GM12892 (cell line): ENCODE measurements at regions not wholly inside any gene's neighbourhood (a gene's known extent, or its start where the extent isn't known, plus 50 kb on each side); places are given as distances from the start of the nearest gene placed in this dataset.
A peak's percentile ranks its signal among the peaks of the same experiment; 100 is the strongest.
"Not testable (repeated sequence)": the region's sequence is repeated elsewhere in the genome, so short reads cannot be mapped to it uniquely, and the experiment has no call there.

ENCODE experiments used
- DNase-seq: peaks from one replicate; pipeline ENCODE4 v3.0.0; 2011; ENCODE audit not compliant: insufficient read length
- FAIRE-seq: peaks from 2 replicates; lab custom pipeline; 2011; peaks lifted over from hg19 to GRCh38; lab: Jason Lieb, UNC
- POLR2A ChIP-seq: IDR thresholded peaks from 2 replicates; pipeline ENCODE4 v1.6.1; 2011; ENCODE audit warnings: low read depth, low read length, control low read depth
- POLR2AphosphoS5 ChIP-seq: IDR thresholded peaks from 2 replicates; pipeline ENCODE4 v1.6.1; 2011; ENCODE audit warnings: low read depth, low read length, control low read depth
- TAF1 ChIP-seq: IDR thresholded peaks from 2 replicates; pipeline ENCODE4 v1.6.1; 2011; ENCODE audit warnings: low read depth, mild to moderate bottlenecking, control low read depth, low read length, borderline replicate concordance

DNA sequence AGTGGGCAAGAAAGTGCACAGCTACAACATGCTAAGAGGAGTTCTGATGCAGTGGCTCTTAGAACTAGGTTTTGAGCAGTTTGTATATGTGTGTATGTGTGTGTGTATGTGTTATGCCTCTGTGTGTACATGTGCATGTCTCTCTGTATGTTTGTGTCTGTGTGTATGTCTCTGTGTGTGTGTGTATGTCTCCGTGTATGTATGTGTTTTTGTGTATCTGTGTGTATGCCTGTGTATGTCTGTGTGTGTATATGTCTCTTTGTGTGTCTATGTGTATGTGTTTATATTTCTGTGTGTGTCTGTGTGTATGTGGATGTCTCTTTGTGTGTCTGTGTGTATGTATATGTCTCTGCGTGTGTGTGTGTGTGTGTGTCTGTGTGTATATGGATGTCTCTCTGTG lies 139.6 kb downstream of the C12orf75 start:
- FAIRE-seq (no peak), DNase-seq (no peak)
- TF ChIP-seq TAF1 = no peak
- no peak for TF ChIP-seq POLR2AphosphoS5
- TF ChIP-seq POLR2A = no peak

DNA sequence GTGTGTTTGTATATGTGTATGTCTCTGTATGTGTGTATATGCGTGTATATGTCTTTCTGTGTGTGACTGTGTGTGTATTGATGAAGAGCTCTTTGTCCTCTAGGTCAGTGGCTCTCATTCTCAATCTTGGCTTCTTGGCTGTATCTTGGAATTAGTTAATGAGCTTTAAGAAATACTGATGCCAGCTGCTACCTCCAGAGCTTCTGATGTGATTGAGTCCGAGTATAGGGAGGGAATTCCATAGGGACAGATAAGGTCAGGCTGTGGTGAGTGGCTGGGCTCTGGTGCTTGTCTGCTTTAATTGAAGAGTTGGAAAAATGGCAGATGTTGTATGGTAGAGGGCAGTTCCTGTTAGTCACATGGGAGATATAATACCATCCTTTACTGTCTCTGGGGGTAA lies 140.1 kb downstream of the C12orf75 start:
- TF ChIP-seq POLR2AphosphoS5 = no peak
- TF ChIP-seq TAF1 = no peak
- TF ChIP-seq POLR2A = no peak
- DNase-seq = no peak
- no peak for FAIRE-seq

DNA sequence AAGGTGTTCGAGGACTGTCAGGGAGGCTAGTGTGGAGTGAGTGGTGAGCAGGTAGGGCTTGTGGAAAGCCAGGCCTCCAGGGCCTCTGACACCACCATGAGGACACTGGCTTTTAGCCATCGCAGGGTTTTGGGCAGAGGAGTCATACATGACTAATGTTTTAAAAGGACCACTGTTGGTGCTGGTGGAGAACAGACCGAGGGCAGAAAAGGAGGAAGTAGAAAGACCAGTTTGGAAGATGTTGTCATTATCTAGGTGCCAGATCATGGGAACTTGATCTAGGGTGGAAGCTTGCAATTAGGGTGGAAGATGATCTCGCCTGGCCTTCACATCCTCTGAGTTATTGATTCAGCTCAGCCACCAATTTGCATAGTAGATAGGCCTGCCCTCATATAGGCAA lies 144.2 kb downstream of the C12orf75 start:
- TF ChIP-seq POLR2A (no peak), POLR2AphosphoS5 (no peak), TAF1 (no peak)
- DNase-seq = no peak
- FAIRE-seq = no peak

DNA sequence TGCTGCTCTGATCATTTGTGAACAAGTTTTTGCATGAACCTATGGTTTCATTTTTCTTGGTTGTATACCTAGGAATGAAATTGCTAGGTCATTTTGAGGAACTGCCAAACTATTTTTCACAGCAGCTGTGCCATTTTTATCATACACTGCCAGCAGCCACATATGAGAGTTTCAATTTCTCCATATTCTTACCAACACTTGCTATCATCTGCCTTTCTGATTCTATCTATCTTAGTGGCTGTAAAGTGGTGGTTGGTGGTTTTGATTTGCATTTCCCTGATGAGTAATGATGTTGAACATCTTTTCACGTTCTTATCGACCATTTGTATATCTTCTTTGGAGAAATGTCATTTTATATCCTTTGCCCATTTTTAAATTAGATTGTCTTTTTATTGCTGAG lies 146.1 kb downstream of the C12orf75 start:
- DNase-seq (no peak), FAIRE-seq (peak; percentile 33)

DNA sequence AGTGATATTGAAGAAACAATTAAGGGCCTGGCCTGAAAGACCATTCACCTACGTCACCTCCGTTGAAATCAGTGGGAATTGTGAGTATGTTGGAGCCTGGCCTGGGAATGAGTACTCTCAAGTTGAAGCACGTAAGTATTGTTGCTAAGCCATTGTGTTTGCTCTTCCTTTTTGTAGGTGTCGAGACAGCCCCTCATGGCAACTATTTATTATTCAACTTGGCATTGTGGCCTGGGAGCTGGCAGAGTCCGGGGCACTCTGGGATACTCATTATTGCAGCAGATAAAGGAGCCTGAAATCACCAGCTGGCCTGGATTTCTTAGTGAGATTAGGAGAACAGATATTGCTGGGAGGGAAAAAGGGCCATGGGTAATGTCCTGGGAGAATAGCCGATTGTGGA lies 147.4 kb downstream of the C12orf75 start:
- DNase-seq (no peak), FAIRE-seq (no peak)
- TF ChIP-seq TAF1 (no peak), POLR2AphosphoS5 (no peak), POLR2A (no peak)

More for the DNA sequence above, 146.1 kb downstream of the C12orf75 start:
- TF ChIP-seq POLR2A (no peak), TAF1 (no peak), POLR2AphosphoS5 (no peak)

DNA sequence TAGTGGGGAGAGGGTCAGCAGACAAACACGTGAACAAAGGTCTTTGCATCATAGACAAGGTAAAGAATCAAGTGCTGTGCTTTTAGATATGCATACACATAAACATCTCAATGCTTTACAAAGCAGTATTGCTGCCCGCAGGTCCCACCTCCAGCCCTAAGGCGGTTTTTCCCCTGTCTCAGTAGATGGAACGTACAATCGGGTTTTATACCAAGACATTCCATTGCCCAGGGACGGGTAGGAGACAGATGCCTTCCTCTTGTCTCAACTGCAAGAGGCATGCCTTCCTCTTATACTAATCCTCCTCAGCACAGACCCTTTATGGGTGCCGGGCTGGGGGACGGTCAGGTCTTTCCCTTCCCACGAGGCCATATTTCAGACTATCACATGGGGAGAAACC lies 148.3 kb downstream of the C12orf75 start:
- not testable (repeated sequence) for FAIRE-seq, DNase-seq

DNA sequence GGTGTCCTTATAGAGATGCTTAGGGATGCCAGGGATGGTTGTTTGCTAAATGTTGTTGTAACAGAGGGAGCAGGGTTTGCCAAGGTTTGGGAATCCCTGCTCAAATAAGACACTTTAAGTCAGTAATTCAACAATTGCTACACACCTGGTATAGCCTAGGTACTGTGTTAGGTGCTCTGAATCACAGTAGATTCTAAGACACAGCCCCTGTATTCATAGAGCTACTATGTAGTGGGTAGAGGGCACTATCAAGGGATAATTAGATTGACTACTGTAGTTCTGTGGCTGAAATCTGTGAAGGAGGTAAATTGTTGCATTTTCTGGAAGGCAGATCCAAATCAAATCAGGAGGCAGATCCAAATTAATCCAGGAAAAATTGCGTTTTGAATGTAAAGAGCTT lies 149.2 kb downstream of the C12orf75 start:
- DNase-seq (no peak), FAIRE-seq (no peak)
- no peak for TF ChIP-seq TAF1
- no peak for TF ChIP-seq POLR2AphosphoS5
- no peak for TF ChIP-seq POLR2A

DNA sequence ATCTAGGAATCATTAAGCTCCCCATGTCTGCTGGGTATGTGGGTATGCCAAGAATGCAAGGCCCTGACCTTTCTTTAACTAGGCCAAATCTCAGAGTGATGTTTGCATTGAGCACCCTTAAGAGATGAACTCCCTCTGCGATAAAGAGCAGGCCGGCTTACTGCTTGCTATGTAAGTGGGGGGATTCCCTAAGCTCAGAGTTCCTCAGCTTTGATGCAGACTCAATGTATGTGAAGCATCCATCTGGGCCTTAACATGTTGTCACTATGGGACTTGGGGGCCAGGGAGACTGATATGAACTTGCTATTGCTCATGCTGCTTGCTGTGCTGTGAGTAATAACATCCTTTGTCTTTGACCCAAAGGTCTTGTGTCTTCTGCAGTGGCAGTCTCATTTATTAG lies 149.7 kb downstream of the C12orf75 start:
- DNase-seq (no peak), FAIRE-seq (no peak)
- TF ChIP-seq POLR2A = no peak
- no peak for TF ChIP-seq POLR2AphosphoS5
- no peak for TF ChIP-seq TAF1

DNA sequence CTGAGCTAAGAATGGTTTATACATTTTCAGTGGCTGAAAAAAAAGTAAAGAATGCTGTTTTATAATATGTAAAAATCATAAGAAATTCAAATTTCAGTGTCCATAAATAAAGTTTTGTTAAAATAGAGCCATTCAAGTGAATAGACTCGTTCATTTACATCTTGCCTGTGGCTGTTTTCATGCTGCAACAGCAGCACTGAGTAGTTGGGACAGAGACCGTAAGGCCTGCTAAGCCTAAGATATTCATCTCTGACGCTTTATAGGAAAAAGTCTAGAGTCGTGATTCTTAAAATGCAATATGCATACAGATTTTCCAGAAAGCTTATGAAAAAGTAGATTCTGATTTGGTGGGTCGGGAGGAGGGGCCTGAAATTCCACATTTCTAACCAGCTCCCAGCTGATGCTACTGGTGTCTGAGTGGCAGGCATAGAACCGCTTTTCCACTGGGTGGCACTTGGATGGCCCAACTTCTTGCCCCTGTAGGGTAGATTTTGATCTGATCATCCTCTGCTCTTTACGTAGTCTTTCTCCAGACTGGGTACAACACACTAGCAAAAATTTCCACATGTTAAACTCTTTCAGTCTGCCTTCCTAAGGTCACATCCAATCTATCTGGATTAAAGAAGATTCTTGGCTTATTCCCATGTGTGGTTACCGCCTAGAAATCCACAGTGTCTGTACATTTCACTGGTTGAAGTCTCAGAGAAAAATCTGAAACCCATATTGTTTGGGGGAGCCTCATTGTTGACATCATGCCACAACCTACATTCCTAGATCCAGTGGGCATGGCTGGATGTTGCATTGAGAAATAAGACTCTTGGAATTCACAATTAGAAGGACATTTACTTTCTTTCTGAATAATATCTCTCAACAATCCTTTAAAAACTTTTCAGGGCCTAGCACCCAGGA lies 151.2 kb downstream of the C12orf75 start:
- TF ChIP-seq POLR2AphosphoS5 = no peak
- TF ChIP-seq POLR2A = no peak
- TF ChIP-seq TAF1 = no peak
- FAIRE-seq = no peak
- no peak for DNase-seq

DNA sequence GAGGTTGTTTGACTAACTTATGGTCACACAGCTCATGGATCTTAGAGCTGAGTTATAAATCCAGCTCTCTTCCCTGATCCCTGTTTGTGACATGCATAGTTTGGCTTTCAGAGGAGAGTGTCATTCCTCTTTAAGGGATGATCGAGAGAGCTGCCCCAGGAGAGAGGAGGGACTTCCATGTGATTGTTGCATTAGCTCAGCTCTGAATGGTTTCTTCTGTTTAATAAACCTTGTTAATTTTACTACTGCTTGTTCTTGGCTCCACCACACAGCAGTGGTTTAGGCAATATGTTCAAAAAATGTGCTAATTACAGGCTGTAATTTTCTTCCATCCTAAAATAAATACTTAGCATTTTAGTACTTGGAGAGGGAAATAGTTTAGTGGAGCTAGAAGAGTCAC lies 152.5 kb downstream of the C12orf75 start:
- TF ChIP-seq TAF1 (no peak), POLR2AphosphoS5 (no peak), POLR2A (no peak)
- DNase-seq (no peak), FAIRE-seq (no peak)

DNA sequence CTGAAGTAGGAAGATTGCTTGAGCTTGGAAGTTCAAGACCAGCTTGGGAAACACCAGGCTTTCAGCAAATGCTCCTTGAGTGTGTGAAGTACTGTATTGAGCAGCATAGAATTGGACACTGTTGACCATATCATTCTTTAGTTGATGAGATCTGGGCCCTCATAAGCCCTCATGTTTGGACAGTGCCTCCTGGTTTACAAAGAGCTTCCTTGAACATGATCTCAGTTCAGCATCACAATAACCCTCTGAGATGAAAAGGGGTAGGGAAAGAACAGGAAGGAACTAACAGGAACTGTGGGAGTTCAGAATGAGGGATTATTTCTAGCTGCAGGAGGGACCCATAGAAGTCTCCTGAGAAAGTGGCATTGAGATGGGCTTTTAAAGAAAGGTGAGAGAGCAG lies 153.2 kb downstream of the C12orf75 start:
- FAIRE-seq = no peak

DNA sequence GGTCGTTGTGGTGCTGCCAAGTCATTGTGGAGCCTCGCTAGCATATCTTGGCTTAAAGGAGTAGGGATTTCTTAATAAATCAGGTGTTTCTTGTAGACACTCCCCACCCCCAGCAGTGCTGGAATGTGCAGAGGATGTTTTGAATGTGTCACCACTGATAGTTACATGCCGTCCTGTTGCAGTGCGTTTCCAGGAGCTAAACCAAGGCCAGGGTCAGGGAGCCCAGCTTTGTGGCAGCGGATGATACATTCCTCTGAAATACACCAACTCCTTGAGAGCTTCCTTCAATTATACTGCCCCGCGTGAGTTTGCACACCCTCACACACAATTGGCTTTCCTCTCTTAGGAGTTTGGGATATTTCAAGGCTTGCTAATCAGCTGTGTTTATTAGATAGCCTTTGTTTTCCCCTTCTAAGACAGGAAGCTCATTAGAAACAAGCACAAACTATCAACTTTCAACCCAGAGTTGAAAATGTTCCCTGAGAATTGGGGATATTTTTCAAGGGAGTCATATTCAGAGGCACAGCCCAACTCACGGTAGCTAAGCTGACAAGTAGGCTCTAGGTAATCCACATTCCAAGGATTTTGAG lies 154.9 kb downstream of the C12orf75 start:
- FAIRE-seq (no peak), DNase-seq (no peak)
- TF ChIP-seq TAF1 (no peak), POLR2AphosphoS5 (no peak), POLR2A (no peak)

More for the DNA sequence above, 153.2 kb downstream of the C12orf75 start:
- no peak for TF ChIP-seq POLR2AphosphoS5
- no peak for TF ChIP-seq POLR2A
- TF ChIP-seq TAF1 = no peak
- no peak for DNase-seq
